Calu3 (cell line): ENCODE measurements at regions not wholly inside any gene's neighbourhood (a gene's known extent, or its start where the extent isn't known, plus 50 kb on each side); places are given as distances from the start of the nearest gene placed in this dataset.

ENCODE experiments used
- BruUV-seq: library from RNA; stranded (reverse); fragments of 400-500 nt; replicated peaks from 2 replicates; lab custom pipeline; 2021; lab: Mats Ljungman, UMichigan
- CTCF ChIA-PET: fragments of 300-600 bp; sonication (Branson Sonifier 250); formaldehyde crosslinking; loops from one replicate; lab custom pipeline; 2022; ENCODE audit warnings: antibody characterized with exemption; lab: Charles Lee
- DNase-seq: peaks from one replicate; pipeline ENCODE4 v3.0.0; 2022
- H3K27ac Mint-ChIP-seq: one replicate; pipeline ENCODE4 v1.8.0; 2022; ENCODE audit warnings: mixed read lengths; ENCODE audit not compliant: unreplicated experiment
- H3K27me3 Mint-ChIP-seq: one replicate; pipeline ENCODE4 v1.8.0; 2022; ENCODE audit warnings: mixed read lengths; ENCODE audit not compliant: unreplicated experiment
- H3K36me3 Mint-ChIP-seq: one replicate; pipeline ENCODE4 v1.8.0; 2022; ENCODE audit warnings: mild to moderate bottlenecking, moderate library complexity, mixed read lengths; ENCODE audit not compliant: insufficient read depth, unreplicated experiment
- H3K4me1 Mint-ChIP-seq: one replicate; pipeline ENCODE4 v1.8.0; 2022; ENCODE audit warnings: mild to moderate bottlenecking, low read depth, mixed read lengths; ENCODE audit not compliant: unreplicated experiment
- H3K4me3 Mint-ChIP-seq: one replicate; pipeline ENCODE4 v1.8.0; 2022; ENCODE audit warnings: mild to moderate bottlenecking, low read depth, moderate library complexity, mixed read lengths; ENCODE audit not compliant: unreplicated experiment
- H3K9me3 Mint-ChIP-seq: one replicate; pipeline ENCODE4 v1.8.0; 2022; ENCODE audit warnings: low read depth, mixed read lengths; ENCODE audit not compliant: unreplicated experiment
- intact Hi-C: fragments of 100-400 bp; cut with micrococcal nuclease; formaldehyde crosslinking; loops from one replicate; pipeline ENCODE4 v1.10.0; 2022; ENCODE audit not compliant: unreplicated experiment
- TF ChIP-seq, protein P1 (sequence below): fragments of 200-600 bp; IDR thresholded peaks from one replicate; pipeline ENCODE4 v1.8.0; 2022; ENCODE audit warnings: antibody characterized with exemption; ENCODE audit not compliant: unreplicated experiment

DNA sequence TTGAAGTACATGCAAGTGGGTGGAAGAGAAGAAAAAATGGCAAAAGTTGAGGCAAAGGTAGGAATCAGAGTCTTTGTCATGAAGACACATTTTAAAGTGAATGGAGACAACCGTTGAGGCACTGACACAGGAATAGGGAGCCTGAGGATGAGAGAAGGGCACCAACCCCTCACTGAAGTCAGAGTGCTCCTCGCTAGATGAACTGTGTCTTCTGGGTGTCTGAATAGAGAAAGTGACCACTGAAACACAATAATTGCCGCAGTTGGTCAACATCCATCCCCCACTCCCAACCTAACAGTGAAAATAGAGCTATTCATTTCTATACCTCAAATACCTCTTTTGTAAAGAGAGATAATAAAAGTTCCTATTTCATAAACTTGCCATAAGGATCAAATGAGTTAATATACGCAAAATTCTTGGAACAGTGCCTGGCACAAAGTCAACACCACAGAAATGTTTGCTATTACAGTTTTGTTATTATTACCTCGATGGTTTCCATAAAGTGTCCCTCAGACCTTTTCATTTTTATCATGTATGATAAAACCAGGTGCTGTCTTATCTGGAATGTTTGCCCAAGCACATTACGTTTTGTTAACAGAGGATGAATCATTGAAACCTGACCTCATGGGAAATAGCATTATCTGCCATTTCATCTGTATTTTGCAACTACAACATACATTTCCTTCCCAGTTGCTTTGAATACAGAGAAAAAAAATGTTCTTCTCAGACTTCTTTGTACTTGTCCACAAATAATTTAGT is 61.8 kb upstream of the SP4 start:
- CTCF ChIA-PET: interaction anchor here (0.8 to 1.0 kb wide), 5 partner anchors 47 to 108 kb away, joined by 3 to 7 read pairs (median 3); partner anchors contain the start of gene SP4
- peaks cover 7% of the 10 kb centered on the region for H3K36me3 Mint-ChIP-seq
- peak overlapping the region; percentile 6 for H3K4me3 Mint-ChIP-seq
- no TSS peak for BruUV-seq
- H3K4me1 Mint-ChIP-seq: peaks cover 60% of the 10 kb centered on the region
- no peaks in the 10 kb centered on the region for H3K27me3 Mint-ChIP-seq
- H3K9me3 Mint-ChIP-seq: peaks cover 2% of the 10 kb centered on the region
- intact Hi-C loops: loop anchor here (1.0 to 10.0 kb wide), 5 partner anchors 61 to 201 kb away; no protein-coding TSS in a partner anchor
- peak overlapping the region; percentile 0 for H3K27ac Mint-ChIP-seq
- TF ChIP-seq, protein P1, sequence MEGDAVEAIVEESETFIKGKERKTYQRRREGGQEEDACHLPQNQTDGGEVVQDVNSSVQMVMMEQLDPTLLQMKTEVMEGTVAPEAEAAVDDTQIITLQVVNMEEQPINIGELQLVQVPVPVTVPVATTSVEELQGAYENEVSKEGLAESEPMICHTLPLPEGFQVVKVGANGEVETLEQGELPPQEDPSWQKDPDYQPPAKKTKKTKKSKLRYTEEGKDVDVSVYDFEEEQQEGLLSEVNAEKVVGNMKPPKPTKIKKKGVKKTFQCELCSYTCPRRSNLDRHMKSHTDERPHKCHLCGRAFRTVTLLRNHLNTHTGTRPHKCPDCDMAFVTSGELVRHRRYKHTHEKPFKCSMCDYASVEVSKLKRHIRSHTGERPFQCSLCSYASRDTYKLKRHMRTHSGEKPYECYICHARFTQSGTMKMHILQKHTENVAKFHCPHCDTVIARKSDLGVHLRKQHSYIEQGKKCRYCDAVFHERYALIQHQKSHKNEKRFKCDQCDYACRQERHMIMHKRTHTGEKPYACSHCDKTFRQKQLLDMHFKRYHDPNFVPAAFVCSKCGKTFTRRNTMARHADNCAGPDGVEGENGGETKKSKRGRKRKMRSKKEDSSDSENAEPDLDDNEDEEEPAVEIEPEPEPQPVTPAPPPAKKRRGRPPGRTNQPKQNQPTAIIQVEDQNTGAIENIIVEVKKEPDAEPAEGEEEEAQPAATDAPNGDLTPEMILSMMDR: no peak
- peak; percentile 69 for DNase-seq

DNA sequence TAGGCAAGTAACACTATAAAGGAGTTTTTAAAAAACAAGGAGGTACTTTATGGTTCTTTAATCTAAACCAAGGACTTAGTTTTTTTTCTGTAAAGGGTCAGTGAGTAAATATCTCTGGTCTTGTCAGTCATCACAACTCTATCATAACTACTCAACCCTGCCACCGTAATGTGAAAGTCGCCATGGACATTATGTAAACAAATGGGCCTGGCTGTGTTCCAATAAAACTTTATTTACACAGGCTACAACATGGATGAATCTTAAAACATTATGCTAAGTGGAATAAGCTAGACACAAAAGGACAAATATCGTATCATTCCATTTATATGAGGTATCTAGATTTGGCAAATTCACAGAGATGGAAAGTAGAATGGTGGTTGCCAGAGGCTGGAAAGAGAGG is 60.8 kb upstream of the SP4 start:
- DNase-seq: no peak
- CTCF ChIA-PET: interaction anchor here (0.8 kb wide), 1 partner anchor 107 kb away, joined by 3 read pairs; no protein-coding TSS in a partner anchor
- TF ChIP-seq, protein P1: no peak
- H3K27ac Mint-ChIP-seq: peak overlapping the region; percentile 0
- BruUV-seq: no TSS peak
- H3K36me3 Mint-ChIP-seq: peaks cover 7% of the 10 kb centered on the region
- intact Hi-C loops: loop anchor here (5.0 to 10.0 kb wide), 3 partner anchors 105 to 200 kb away; no protein-coding TSS in a partner anchor
- peaks cover 2% of the 10 kb centered on the region for H3K9me3 Mint-ChIP-seq
- peaks cover 50% of the 10 kb centered on the region for H3K4me1 Mint-ChIP-seq
- H3K27me3 Mint-ChIP-seq: no peaks in the 10 kb centered on the region
- H3K4me3 Mint-ChIP-seq: no peak overlapping the region

DNA sequence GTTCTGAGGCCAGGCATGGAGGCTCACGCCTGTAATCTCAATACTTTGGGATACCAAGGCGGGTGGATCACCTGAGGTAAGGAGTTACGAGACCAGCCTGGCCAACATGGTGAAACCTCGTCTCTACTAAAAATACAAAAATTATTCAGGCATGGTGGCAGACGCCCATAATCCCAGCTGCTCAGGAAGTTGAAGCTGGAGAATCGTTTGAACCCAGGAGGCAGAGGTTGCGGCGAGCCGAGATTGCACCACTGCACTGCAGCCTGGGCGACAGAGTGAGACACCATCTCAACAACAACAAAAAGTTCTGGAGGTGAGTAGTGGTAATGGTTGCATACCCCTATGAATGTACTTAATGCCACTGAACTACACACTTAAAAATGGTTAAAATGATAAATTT is 60.3 kb upstream of the SP4 start:
- peaks cover 7% of the 10 kb centered on the region for H3K36me3 Mint-ChIP-seq
- H3K27me3 Mint-ChIP-seq: no peaks in the 10 kb centered on the region
- DNase-seq: no peak
- H3K9me3 Mint-ChIP-seq: peaks cover 2% of the 10 kb centered on the region
- CTCF ChIA-PET: no interaction called here
- peaks cover 48% of the 10 kb centered on the region for H3K4me1 Mint-ChIP-seq
- intact Hi-C loops: loop anchor here (5.0 to 10.0 kb wide), 3 partner anchors 105 to 200 kb away; no protein-coding TSS in a partner anchor
- no peak overlapping the region for H3K4me3 Mint-ChIP-seq
- H3K27ac Mint-ChIP-seq: peak overlapping the region; percentile 0
- TF ChIP-seq, protein P1: no peak
- no TSS peak for BruUV-seq

DNA sequence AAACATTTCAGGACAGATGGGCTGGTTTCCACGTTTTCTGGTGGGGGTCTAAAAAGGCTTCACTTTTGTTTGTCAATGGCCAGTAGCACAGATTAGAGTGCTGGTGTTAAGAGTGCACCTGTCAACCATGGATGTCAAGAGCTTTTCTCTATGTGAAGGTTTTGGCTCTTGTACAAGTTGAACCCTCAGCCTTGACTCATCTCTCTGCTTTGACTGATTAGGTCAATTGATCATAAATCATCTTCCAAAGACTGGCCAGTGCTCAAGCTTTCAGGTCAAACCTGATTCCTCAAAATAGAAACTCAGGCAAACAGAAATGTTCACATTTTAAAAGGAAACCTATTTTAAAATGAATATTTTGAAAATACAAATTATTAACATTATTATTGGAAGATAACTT is 59.6 kb upstream of the SP4 start:
- TF ChIP-seq, protein P1: no peak

More for the DNA sequence above, 59.6 kb upstream of the SP4 start:
- peaks cover 2% of the 10 kb centered on the region for H3K9me3 Mint-ChIP-seq
- H3K27ac Mint-ChIP-seq: no peak overlapping the region
- peaks cover 7% of the 10 kb centered on the region for H3K36me3 Mint-ChIP-seq
- peaks cover 56% of the 10 kb centered on the region for H3K4me1 Mint-ChIP-seq
- intact Hi-C loops: loop anchor here (5.0 to 10.0 kb wide), 3 partner anchors 106 to 199 kb away; no protein-coding TSS in a partner anchor
- CTCF ChIA-PET: interaction anchor here (0.7 to 0.9 kb wide), 2 partner anchors 226 to 289 kb away, joined by 3 read pairs; no protein-coding TSS in a partner anchor
- DNase-seq: no peak
- H3K27me3 Mint-ChIP-seq: no peaks in the 10 kb centered on the region
- no TSS peak for BruUV-seq
- H3K4me3 Mint-ChIP-seq: no peak overlapping the region
